HEK293T (cell line): ENCODE measurements at regions not wholly inside any gene's neighbourhood (a gene's known extent, or its start where the extent isn't known, plus 50 kb on each side); places are given as distances from the start of the nearest gene placed in this dataset.

Experiments
- ARNT ChIP-seq: fragments of 450-650 bp; IDR thresholded peaks from 2 replicates; pipeline ENCODE4 v1.6.1; 2017; ENCODE audit warnings: mild to moderate bottlenecking
- ELF4 ChIP-seq: fragments of 450-650 bp; IDR thresholded peaks from 2 replicates; pipeline ENCODE4 v1.6.1; 2017; ENCODE audit warnings: antibody characterized with exemption
- FOXA1 ChIP-seq: fragments of 450-650 bp; IDR thresholded peaks from 2 replicates; pipeline ENCODE4 v1.6.1; 2016; ENCODE audit warnings: mild to moderate bottlenecking
- FOXK2 ChIP-seq: fragments of 450-650 bp; IDR thresholded peaks from 2 replicates; pipeline ENCODE4 v1.6.1; 2016; ENCODE audit warnings: mild to moderate bottlenecking
- FOXM1 ChIP-seq: fragments of 450-650 bp; IDR thresholded peaks from 2 replicates; pipeline ENCODE4 v1.6.1; 2017; ENCODE audit warnings: mild to moderate bottlenecking, borderline replicate concordance
- HDGF ChIP-seq: fragments of 450-650 bp; IDR thresholded peaks from 2 replicates; pipeline ENCODE4 v1.6.1; 2017; ENCODE audit warnings: antibody characterized with exemption, borderline replicate concordance
- L3MBTL2 ChIP-seq: fragments of 450-650 bp; conservative IDR thresholded peaks from 2 replicates; pipeline ENCODE4 v1.6.1; 2016; ENCODE audit warnings: mild to moderate bottlenecking
- LEF1 ChIP-seq: fragments of 450-650 bp; IDR thresholded peaks from 2 replicates; pipeline ENCODE4 v1.6.1; 2017; ENCODE audit warnings: mild to moderate bottlenecking, borderline replicate concordance
- NFRKB ChIP-seq: fragments of 450-650 bp; IDR thresholded peaks from 2 replicates; pipeline ENCODE4 v1.6.1; 2016; ENCODE audit warnings: mild to moderate bottlenecking, moderate library complexity
- SP1 ChIP-seq: fragments of 450-650 bp; IDR thresholded peaks from 2 replicates; pipeline ENCODE4 v1.6.1; 2017
- SUZ12 ChIP-seq: fragments of 450-650 bp; IDR thresholded peaks from 2 replicates; pipeline ENCODE4 v1.6.1; 2016; ENCODE audit warnings: mild to moderate bottlenecking

GRCh38 chr9:73024601-73025034, 71.8 kb upstream of the ALDH1A1 start:
- TF ChIP-seq NFRKB (no peak), FOXM1 (no peak), SUZ12 (no peak), FOXA1 (no peak), SP1 (no peak), LEF1 (no peak), HDGF (no peak), ARNT (no peak), FOXK2 (no peak), L3MBTL2 (no peak), ELF4 (no peak)
